B cell (primary cell): ENCODE measurements at regions not wholly inside any gene's neighbourhood (a gene's known extent, or its start where the extent isn't known, plus 50 kb on each side); places are given as distances from the start of the nearest gene placed in this dataset.
"Not testable (repeated sequence)": the region's sequence is repeated elsewhere in the genome, so short reads cannot be mapped to it uniquely, and the experiment has no call there.

Source experiments
- CTCF ChIP-seq: fragments of 200-600 bp; IDR thresholded peaks from one replicate; pipeline ENCODE4 v1.8.0; 2022; ENCODE audit warnings: antibody characterized with exemption, mild to moderate bottlenecking
- EZH2 ChIP-seq: IDR thresholded peaks from 2 replicates; pipeline ENCODE4 v1.6.1; 2012; ENCODE audit warnings: borderline replicate concordance, low read depth, mild to moderate bottlenecking, moderate library complexity, low read length; ENCODE audit not compliant: insufficient read depth, poor library complexity, severe bottlenecking

GRCh38 chr14:86312154-86312665 is 782.3 kb downstream of the FLRT2 start:
- TF ChIP-seq CTCF, EZH2: not testable (repeated sequence)
